Stimulated activated CD8-positive, alpha-beta memory T cell treated with anti-CD3 and anti-CD28 coated beads, Interleukin-7, amount 100 ng/mL, for 24 hours (primary cell): ENCODE measurements at regions not wholly inside any gene's neighbourhood (a gene's known extent, or its start where the extent isn't known, plus 50 kb on each side); places are given as distances from the start of the nearest gene placed in this dataset.
"Not testable (repeated sequence)": the region's sequence is repeated elsewhere in the genome, so short reads cannot be mapped to it uniquely, and the experiment has no call there.

Experiments used
- DNase-seq: peaks from one replicate; pipeline ENCODE4 v3.0.0-alpha.2; 2020; ENCODE audit warnings: low read depth

- DNase-seq, result no peak
Observed at GRCh38 chr15:59896663-59897074, 107.4 kb upstream of the FOXB1 start.

GRCh38 chr15:59894835-59895234, 109.3 kb upstream of the FOXB1 start:
- DNase-seq, result no peak

- DNase-seq, result no peak
Observed at GRCh38 chr15:59892985-59893384, 111.1 kb upstream of the FOXB1 start.

- DNase-seq, result not testable (repeated sequence)
Observed at GRCh38 chr15:59887870-59888269, 116.2 kb upstream of the FOXB1 start.

- DNase-seq, result no peak
Observed at GRCh38 chr15:59887211-59887610, 116.9 kb upstream of the FOXB1 start.

GRCh38 chr15:59886441-59886840, 117.7 kb upstream of the FOXB1 start:
- DNase-seq, result no peak

- no peak for DNase-seq
Observed at GRCh38 chr15:59885832-59886231, 118.3 kb upstream of the FOXB1 start.

- DNase-seq, result no peak
Observed at GRCh38 chr15:59879506-59880265, 124.4 kb upstream of the FOXB1 start.

GRCh38 chr15:59876140-59876539, 128.0 kb upstream of the FOXB1 start:
- DNase-seq, result no peak

- no peak for DNase-seq
Observed at GRCh38 chr15:59873644-59874272, 130.4 kb upstream of the FOXB1 start.

GRCh38 chr15:59867086-59867855, 136.8 kb upstream of the FOXB1 start:
- no peak for DNase-seq

- no peak for DNase-seq
Observed at GRCh38 chr15:59866642-59867041, 137.5 kb upstream of the FOXB1 start.

- DNase-seq, result no peak
Observed at GRCh38 chr15:59862191-59863155, 141.6 kb upstream of the FOXB1 start.

GRCh38 chr15:59847968-59848367, 156.1 kb upstream of the FOXB1 start:
- no peak for DNase-seq

GRCh38 chr15:59845942-59846499, 156.9 kb upstream of the BNIP2 start:
- DNase-seq, result no peak

- DNase-seq, result no peak
Observed at GRCh38 chr15:59843609-59844008, 154.5 kb upstream of the BNIP2 start.

- DNase-seq, result no peak
Observed at GRCh38 chr15:59841036-59841435, 151.9 kb upstream of the BNIP2 start.

- no peak for DNase-seq
Observed at GRCh38 chr15:59839906-59840305, 150.8 kb upstream of the BNIP2 start.

GRCh38 chr15:59838900-59839299, 149.8 kb upstream of the BNIP2 start:
- DNase-seq, result no peak

GRCh38 chr15:59835776-59836175, 146.7 kb upstream of the BNIP2 start:
- DNase-seq, result no peak

- DNase-seq, result no peak
Observed at GRCh38 chr15:59834528-59834927, 145.4 kb upstream of the BNIP2 start.

GRCh38 chr15:59833366-59833765, 144.2 kb upstream of the BNIP2 start:
- DNase-seq, result no peak
